HG03520 (cell line): ENCODE measurements at regions not wholly inside any gene's neighbourhood (a gene's known extent, or its start where the extent isn't known, plus 50 kb on each side); places are given as distances from the start of the nearest gene placed in this dataset.

ENCODE experiments used
- ATAC-seq: cut with Tn5 transposase; IDR thresholded peaks from one replicate; pipeline ENCODE4 v1.9.1; 2021; ENCODE audit warnings: mild to moderate bottlenecking, moderate library complexity; ENCODE audit not compliant: unreplicated experiment

DNA sequence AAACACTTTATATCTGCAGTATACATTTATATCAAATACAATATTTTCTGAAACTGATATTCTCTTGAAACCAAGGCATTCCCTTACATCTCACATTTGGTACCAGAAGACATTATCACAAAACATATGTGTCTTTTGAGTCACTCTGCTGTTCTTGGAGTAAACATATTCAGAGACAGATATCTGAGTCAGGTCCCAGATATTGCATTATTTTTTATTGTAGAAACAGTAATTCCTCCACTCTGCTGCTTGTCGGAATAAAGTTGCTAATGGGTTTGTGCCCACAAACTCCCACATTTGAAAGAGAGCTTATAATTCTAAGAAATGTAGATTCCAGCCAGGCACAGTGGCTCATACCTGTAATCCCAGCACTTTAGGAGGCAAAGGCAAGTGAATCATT is 261.1 kb upstream of the DAPK1 start:
- no peak for ATAC-seq

GRCh38 chr9:87237336-87237735 is 260.3 kb upstream of the DAPK1 start:
- ATAC-seq = no peak

DNA sequence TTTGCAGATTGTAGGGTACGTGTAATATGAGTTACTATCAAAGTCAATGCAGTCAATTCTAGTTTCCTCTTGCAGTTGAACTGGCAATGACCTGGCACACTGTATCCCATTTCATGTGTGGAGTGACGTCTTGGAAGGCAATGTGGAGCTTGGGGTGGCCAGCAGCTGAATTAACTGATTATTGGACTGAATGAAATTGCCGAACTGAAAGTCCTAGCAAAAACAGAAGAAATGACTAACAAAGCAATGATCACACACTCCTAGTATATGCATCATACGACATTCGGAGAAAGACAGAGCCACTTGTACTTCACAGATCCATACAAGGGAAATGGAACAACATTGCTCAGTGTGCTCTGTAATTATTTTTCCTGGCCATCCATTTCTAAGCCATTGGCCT is 259.1 kb upstream of the DAPK1 start:
- no peak for ATAC-seq

DNA sequence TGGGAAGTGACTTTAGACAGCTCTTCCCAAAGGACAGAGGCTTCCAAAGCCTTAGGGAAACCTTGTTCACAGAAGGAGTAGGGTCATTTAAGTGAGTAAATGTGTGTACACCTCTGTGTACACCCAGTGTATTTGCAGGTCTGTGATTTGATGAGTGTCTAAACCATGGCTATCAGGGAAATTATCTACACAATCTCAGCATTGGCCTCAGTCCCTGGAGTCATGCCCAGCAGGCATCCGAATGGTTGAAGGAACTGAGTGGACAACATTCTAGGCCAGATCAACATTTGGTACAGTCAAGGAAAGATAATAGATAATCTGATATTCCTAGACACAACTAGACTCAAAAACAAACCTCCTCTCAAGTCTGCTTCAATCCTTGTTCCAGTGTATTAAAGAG is 258.4 kb upstream of the DAPK1 start:
- no peak for ATAC-seq

- no peak for ATAC-seq
These were observed 254.1 kb upstream of the DAPK1 start for GRCh38 chr9:87243602-87244001.

- ATAC-seq = no peak
These were observed 252.4 kb upstream of the DAPK1 start for GRCh38 chr9:87245271-87245670.

- ATAC-seq = no peak
These were observed 250.6 kb upstream of the DAPK1 start for GRCh38 chr9:87247097-87247496.

DNA sequence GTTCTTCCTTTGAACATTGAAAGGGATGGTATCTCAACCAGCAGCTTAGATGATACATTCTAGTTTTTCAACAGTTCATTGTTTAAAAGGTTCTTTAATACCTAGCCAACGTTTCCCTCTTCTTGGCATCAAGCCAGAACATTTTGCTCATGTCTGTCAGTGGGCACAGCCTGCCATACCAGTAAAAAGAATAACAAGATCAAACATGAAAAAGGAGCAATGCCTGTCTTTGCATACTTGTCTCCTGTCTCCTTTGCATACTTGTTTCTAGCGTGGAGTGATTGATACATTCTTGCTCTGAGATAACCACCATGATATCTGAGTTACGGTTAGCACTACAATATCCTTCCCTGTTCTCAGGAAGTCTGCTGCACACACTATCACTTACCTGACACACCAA is 248.6 kb upstream of the DAPK1 start:
- no peak for ATAC-seq

- no peak for ATAC-seq
These were observed 247.5 kb upstream of the DAPK1 start for GRCh38 chr9:87250205-87250604.

DNA sequence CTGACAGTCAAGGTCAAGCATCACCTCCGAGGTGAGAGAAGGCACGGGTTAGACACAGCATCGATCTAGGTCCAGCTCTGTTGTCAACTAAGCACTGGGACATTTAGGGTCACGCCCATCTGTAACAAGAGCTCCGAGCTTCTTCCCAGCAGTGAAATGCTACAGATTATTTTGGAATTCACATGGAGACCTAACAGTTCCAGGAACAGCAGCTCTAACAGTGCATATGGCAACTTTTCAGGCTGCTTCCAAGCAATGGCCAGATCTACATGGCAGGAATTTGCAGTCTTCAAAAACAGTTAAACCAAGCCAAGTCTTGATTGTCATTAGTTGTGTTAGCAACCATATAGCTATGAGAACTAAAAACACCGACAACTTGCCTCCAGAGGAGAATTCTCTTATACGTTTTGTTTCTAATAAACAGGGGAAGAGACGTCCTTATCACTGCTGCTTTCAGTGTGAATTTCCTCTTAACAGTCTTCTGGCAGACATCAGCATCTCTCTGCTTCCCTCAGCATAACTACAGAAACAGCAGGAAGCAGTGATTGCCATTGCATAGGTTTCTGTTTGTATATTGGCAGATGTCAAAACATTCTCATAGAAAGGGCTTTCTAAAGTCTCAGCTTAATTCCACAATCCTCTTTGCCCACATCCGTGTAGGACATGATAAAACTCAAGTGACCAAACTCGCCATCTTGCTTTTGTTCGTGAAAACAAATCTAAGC is 242.1 kb upstream of the DAPK1 start:
- no peak for ATAC-seq

GRCh38 chr9:87256973-87257372 is 240.7 kb upstream of the DAPK1 start:
- no peak for ATAC-seq

DNA sequence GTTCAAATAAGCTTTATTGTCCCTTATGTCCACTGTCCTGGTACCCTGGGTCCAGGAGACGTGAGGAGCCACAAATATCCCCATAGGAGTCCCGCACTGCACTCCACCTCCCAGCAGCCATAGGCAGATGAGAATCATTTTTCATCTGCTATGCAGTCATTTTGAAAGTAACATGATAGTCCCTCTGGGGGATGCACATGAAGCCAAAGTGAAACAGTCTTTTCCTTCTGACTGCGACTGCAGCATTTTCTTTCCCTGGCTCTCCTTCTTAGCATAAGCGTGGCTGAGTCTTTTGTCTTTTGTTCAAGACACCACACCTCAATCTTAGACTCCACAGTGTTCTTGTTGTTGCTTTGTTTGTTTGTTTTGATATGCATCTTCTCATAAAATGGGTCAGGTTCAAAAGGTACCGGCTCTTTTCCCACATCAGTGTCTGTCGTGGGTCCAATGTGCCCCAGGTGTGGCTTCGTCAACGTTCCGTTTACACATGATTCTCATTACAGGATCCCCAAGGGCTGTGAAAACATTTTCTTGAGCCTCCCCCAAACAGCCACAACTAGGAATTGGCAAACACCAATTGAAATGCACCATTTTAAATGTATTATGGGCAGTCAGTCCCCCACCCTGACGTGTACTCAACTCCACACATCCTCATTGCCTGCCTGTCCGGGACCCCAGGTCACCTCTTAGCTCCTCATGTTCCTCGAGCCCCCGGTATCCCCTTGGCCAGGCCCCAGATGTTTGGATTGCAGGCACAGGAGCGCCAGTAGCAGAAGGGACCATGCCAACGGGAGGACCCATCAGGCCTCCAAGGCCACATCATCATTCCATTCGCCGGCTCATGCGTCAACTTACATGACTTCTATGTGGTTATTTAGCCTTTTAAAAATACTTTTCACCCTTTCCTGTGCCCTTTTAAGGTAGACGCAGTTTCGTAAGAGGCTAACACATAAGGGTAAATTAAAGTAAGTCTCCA is 237.8 kb upstream of the DAPK1 start:
- ATAC-seq = no peak

GRCh38 chr9:87263291-87263690 is 234.4 kb upstream of the DAPK1 start:
- ATAC-seq = no peak

GRCh38 chr9:87266697-87267096 is 231.0 kb upstream of the DAPK1 start:
- no peak for ATAC-seq

DNA sequence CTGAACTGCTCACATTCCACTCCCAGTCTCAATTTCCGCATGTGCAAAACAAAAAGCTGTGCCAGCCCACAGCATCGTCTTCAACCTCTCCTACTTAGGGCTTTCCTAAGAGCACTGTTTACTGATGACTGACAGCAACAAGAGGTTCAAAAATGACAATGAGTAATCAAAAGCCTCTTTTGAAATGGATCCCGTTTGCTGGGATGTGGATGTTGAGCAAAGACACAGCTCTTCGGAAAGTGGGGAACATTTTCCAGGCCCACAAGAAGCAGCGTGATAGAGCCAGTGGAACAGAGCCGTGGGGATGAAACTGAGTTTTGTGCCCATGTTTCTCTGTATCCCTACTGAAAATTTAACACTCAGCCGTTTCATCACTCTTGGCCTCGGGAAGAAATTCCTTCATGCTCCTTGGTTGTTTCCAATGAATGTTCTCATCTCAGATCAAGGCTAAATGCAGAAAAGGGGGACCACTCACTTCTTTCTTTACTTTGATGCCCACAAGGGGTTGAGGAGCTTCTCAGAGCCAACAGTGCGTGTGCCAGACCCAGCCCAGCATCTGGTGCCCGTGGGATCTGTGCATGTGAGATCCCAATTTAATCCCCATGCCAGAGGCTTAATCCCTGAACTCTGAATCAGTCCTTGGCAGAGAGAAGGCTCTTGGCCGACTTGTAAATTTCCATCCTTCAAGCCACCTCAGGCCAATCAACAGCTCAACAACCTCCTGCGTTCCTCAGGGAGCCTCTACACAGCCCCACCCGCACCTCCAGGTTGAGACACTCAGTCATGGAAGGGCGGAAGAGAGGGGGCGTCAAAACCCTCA is 230.2 kb upstream of the DAPK1 start:
- no peak for ATAC-seq

DNA sequence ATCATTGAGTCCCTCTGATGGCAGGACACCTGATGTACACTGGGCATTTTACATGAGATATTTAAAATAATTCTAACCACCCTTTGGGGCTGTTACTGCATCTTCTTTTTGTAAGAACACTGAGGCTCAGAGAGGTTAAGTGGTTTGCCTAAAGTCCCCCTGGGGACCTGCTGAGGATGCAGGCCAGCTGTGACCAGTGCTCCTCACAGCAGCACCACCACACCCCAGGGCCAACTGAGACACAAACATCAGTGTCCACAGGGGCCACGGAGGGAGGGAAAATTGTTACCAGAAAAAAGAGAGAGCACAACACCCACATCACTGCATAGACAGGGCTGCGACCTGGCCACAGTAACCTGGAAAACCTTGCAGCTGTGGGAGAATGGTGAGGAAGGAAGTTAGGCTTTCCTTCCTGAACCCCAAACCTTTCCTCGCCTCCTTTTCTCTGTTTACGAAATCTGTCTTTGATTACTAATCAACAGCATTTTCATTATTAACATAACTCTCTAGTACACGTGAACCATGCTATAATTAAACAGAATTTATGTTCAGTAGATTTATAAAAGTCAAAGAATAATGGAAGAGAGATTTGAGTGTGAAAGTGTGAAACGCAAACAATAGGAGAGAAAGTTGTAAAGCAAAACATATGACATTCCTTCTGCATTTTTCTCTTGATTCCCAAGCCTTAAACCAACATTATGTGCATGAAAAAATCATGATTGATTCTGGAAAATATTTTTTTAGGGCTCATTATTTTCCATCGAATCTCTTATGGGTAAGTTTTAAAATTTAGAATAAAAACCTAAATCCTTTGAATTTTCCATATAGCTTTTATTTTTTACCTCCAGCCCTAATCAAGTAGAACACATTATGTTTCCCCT is 228.1 kb upstream of the DAPK1 start:
- ATAC-seq = no peak

GRCh38 chr9:87270221-87270847 is 227.3 kb upstream of the DAPK1 start:
- ATAC-seq = no peak

DNA sequence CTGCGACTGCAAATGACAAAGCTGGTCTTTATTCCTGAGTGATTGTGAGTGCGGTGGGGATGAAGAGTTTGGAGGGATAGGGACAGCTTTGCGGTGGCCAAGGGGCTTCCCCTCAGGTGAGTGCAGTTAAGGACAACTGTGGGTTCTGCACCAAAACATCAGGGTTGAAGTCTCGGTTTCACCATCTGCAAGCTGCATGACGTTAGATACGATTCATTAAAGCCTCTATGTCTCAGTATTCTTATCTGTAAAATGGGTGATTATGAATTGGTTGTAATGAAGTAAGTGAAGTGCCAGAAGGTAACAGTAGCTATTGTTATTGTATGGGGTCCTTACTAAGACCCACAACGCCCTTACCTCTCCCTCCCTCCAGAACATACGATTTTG is 226.8 kb upstream of the DAPK1 start:
- no peak for ATAC-seq

GRCh38 chr9:87271696-87272477 is 225.8 kb upstream of the DAPK1 start:
- ATAC-seq = no peak
